OCI-LY7 (cell line): ENCODE measurements at regions not wholly inside any gene's neighbourhood (a gene's known extent, or its start where the extent isn't known, plus 50 kb on each side); places are given as distances from the start of the nearest gene placed in this dataset.

Source experiments
- BruUV-seq: library from RNA; stranded (reverse); fragments of 400-500 nt; replicated peaks from 2 replicates; lab custom pipeline; 2021; lab: Mats Ljungman, UMichigan
- CTCF ChIA-PET: fragments of 300-600 bp; sonication (Branson Sonifier 250); formaldehyde crosslinking; loops from one replicate; lab custom pipeline; 2022; ENCODE audit warnings: antibody characterized with exemption; ENCODE audit not compliant: unreplicated experiment; lab: Charles Lee
- POLR2A ChIA-PET: fragments of 300-600 bp; sonication (Branson Sonifier 250); formaldehyde crosslinking; loops from one replicate; lab custom pipeline; 2022; ENCODE audit warnings: antibody characterized with exemption; lab: Charles Lee
- DNase-seq: peaks from one replicate; pipeline ENCODE4 v3.0.0-alpha.2; 2015; ENCODE audit warnings: low spot score
- H2AFZ ChIP-seq: fragments of 200-600 bp; sonication (generic), shearing (Covaris generic); 2 replicates; pipeline ENCODE4 v1.6.1; 2014; ENCODE audit warnings: mild to moderate bottlenecking, antibody characterized with exemption, low read length, moderate library complexity
- H3K27ac ChIP-seq: fragments of 200-600 bp; sonication (generic); 2 replicates; pipeline ENCODE4 v1.5.1; 2014; ENCODE audit warnings: mixed run types, low read depth, mild to moderate bottlenecking, moderate library complexity, low read length, inconsistent platforms; ENCODE audit not compliant: poor library complexity, severe bottlenecking
- H3K36me3 ChIP-seq: fragments of 200-600 bp; sonication (generic); 2 replicates; pipeline ENCODE4 v1.6.1; 2014; ENCODE audit warnings: mild to moderate bottlenecking, antibody characterized with exemption, low read length, moderate library complexity, mixed read lengths; ENCODE audit not compliant: insufficient read depth
- H3K4me1 ChIP-seq: fragments of 200-600 bp; sonication (generic); 2 replicates; pipeline ENCODE4 v1.5.1; 2014; ENCODE audit warnings: mild to moderate bottlenecking, low read length; ENCODE audit not compliant: insufficient read depth, poor library complexity, severe bottlenecking
- H3K4me2 ChIP-seq: fragments of 200-600 bp; sonication (generic); 2 replicates; pipeline ENCODE4 v1.6.1; 2014; ENCODE audit warnings: mild to moderate bottlenecking, low read length
- H3K4me3 ChIP-seq: fragments of 200-600 bp; sonication (generic); 2 replicates; pipeline ENCODE4 v1.5.1; 2014; ENCODE audit warnings: mild to moderate bottlenecking, low read depth, low read length; ENCODE audit not compliant: poor library complexity, severe bottlenecking
- H3K79me2 ChIP-seq: fragments of 200-600 bp; sonication (generic); 2 replicates; pipeline ENCODE4 v1.6.1; 2016; ENCODE audit warnings: low read depth, mild to moderate bottlenecking, low read length, moderate library complexity, mixed read lengths; ENCODE audit not compliant: insufficient read depth
- H3K9me2 ChIP-seq: fragments of 200-600 bp; sonication (generic); 2 replicates; pipeline ENCODE4 v1.6.1; 2016; ENCODE audit warnings: mild to moderate bottlenecking, low read length, mixed read lengths; ENCODE audit not compliant: insufficient read depth
- H3K9me3 ChIP-seq: fragments of 200-600 bp; sonication (generic); 2 replicates; pipeline ENCODE4 v1.6.1; 2014; ENCODE audit warnings: mild to moderate bottlenecking, mixed run types, low read length, mixed read lengths
- H4K20me1 ChIP-seq: fragments of 200-600 bp; sonication (generic); 2 replicates; pipeline ENCODE4 v1.6.1; 2014; ENCODE audit warnings: mild to moderate bottlenecking, antibody characterized with exemption, low read length, moderate library complexity, mixed read lengths; ENCODE audit not compliant: insufficient read depth
- EZH2phosphoT487 ChIP-seq: fragments of 200-600 bp; sonication (generic); IDR thresholded peaks from 2 replicates; pipeline ENCODE4 v1.6.1; 2018; ENCODE audit warnings: low read depth, borderline replicate concordance, mild to moderate bottlenecking, mixed run types, antibody characterized with exemption, low read length, moderate library complexity, mixed read lengths
- intact Hi-C: fragments of 100-400 bp; cut with micrococcal nuclease; formaldehyde crosslinking; loops from one replicate; pipeline ENCODE4 v1.10.0; 2022; ENCODE audit not compliant: unreplicated experiment
- TF ChIP-seq, protein P1 (sequence below): fragments of 200-600 bp; sonication (generic); conservative IDR thresholded peaks from 2 replicates; pipeline ENCODE4 v1.5.1; 2014; ENCODE audit warnings: mild to moderate bottlenecking, antibody characterized with exemption, low read length, moderate library complexity, mixed read lengths

- DNase-seq = no peak
- BruUV-seq = no TSS peak
- POLR2A ChIA-PET = interaction anchor here (0.9 kb wide), 1 partner anchor 215 kb away, joined by 3 read pairs; no protein-coding TSS in a partner anchor
These were observed 174.8 kb downstream of the HHIP start for GRCh38 chr4:144820728-144821085.

GRCh38 chr4:144831971-144832370, 186.0 kb downstream of the HHIP start:
- ChIA-PET CTCF (no interaction called here), POLR2A (no interaction called here)
- no peaks in the 10 kb centered on the region for H4K20me1 ChIP-seq
- H3K4me2 ChIP-seq = no peak overlapping the region
- no peak overlapping the region for H3K27ac ChIP-seq
- intact Hi-C loops = no loop called here
- BruUV-seq = no TSS peak
- no peak for DNase-seq
- no peaks in the 10 kb centered on the region for H3K36me3 ChIP-seq
- no peaks in the 10 kb centered on the region for H3K79me2 ChIP-seq
- no peak overlapping the region for H3K4me3 ChIP-seq
- no peaks in the 10 kb centered on the region for H3K9me2 ChIP-seq
- H3K9me3 ChIP-seq = no peaks in the 10 kb centered on the region
- H3K4me1 ChIP-seq = no peaks in the 10 kb centered on the region
- H2AFZ ChIP-seq = no peak overlapping the region
- TF ChIP-seq, protein P1, sequence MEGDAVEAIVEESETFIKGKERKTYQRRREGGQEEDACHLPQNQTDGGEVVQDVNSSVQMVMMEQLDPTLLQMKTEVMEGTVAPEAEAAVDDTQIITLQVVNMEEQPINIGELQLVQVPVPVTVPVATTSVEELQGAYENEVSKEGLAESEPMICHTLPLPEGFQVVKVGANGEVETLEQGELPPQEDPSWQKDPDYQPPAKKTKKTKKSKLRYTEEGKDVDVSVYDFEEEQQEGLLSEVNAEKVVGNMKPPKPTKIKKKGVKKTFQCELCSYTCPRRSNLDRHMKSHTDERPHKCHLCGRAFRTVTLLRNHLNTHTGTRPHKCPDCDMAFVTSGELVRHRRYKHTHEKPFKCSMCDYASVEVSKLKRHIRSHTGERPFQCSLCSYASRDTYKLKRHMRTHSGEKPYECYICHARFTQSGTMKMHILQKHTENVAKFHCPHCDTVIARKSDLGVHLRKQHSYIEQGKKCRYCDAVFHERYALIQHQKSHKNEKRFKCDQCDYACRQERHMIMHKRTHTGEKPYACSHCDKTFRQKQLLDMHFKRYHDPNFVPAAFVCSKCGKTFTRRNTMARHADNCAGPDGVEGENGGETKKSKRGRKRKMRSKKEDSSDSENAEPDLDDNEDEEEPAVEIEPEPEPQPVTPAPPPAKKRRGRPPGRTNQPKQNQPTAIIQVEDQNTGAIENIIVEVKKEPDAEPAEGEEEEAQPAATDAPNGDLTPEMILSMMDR = no peak
- TF ChIP-seq EZH2phosphoT487 = no peak

More at GRCh38 chr4:144820728-144821085, 174.8 kb downstream of the HHIP start:
- H3K9me3 ChIP-seq = no peaks in the 10 kb centered on the region
- no peak overlapping the region for H3K4me3 ChIP-seq
- no peaks in the 10 kb centered on the region for H3K4me1 ChIP-seq
- TF ChIP-seq, protein P1 = no peak
- no peak for TF ChIP-seq EZH2phosphoT487
- H3K27ac ChIP-seq = no peak overlapping the region
- H3K79me2 ChIP-seq = no peaks in the 10 kb centered on the region
- intact Hi-C loops = no loop called here
- CTCF ChIA-PET = no interaction called here
- H4K20me1 ChIP-seq = no peaks in the 10 kb centered on the region
- no peak overlapping the region for H2AFZ ChIP-seq
- no peaks in the 10 kb centered on the region for H3K36me3 ChIP-seq
- no peaks in the 10 kb centered on the region for H3K9me2 ChIP-seq
- H3K4me2 ChIP-seq = no peak overlapping the region

GRCh38 chr4:144845411-144845810, 199.5 kb downstream of the HHIP start:
- H3K9me2 ChIP-seq = no peaks in the 10 kb centered on the region
- no peak overlapping the region for H2AFZ ChIP-seq
- no peaks in the 10 kb centered on the region for H4K20me1 ChIP-seq
- H3K4me2 ChIP-seq = no peak overlapping the region
- no peak for DNase-seq
- BruUV-seq = no TSS peak
- no peaks in the 10 kb centered on the region for H3K4me1 ChIP-seq
- TF ChIP-seq, protein P1 = no peak
- no peak for TF ChIP-seq EZH2phosphoT487
- no peaks in the 10 kb centered on the region for H3K36me3 ChIP-seq
- ChIA-PET CTCF (no interaction called here), POLR2A (interaction anchor here (1.4 kb wide), 1 partner anchor 9 kb away, joined by 4 read pairs; no protein-coding TSS in a partner anchor)
- intact Hi-C loops = no loop called here
- no peaks in the 10 kb centered on the region for H3K79me2 ChIP-seq
- no peak overlapping the region for H3K27ac ChIP-seq
- no peak overlapping the region for H3K4me3 ChIP-seq
- no peaks in the 10 kb centered on the region for H3K9me3 ChIP-seq
